ENCODE measurements at regions not wholly inside any gene's neighbourhood (a gene's known extent, or its start where the extent isn't known, plus 50 kb on each side); places are given as distances from the start of the nearest gene placed in this dataset.
A peak's percentile ranks its signal among the peaks of the same experiment; 100 is the strongest.
"Not testable (repeated sequence)": the region's sequence is repeated elsewhere in the genome, so short reads cannot be mapped to it uniquely, and the experiment has no call there.

DNA sequence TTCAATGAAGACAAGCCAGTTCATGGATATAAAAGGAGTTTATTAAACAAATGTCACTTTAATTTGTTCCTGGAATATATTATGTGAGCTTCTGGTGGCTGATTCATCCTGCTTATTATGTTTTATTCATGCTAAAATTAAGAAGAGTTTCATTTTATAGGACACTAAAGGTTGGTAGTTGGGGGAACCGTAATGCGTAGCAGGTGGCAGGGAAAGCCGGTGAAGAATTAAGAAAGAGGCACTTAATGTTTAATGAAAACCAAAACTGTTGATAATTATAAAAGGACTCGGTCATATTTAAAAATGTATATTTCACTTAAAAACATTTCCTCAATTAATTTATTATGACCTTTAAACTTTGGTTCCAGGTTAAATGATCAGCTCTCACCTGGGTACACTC lies 94.3 kb downstream of the XKR3 start:
- not testable (repeated sequence) for DNase-seq

DNA sequence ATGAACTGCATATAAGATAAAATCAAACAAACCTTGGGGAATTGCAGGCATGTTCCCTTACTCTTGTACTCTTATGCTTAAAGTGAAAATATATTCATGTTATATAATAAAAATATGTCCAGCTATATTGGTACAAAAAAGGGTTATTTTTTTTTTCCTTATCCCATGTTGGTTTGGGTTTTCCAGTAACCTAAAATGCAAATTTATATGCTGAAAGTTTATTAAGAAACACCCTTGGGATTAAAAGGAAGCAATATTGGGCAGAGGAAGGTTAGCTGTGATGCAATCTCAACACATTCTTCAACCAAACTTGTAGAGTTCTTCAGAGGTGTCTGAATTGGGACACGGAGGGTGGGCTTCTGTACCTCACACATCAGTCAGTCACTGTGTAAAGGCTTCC lies 97.7 kb downstream of the XKR3 start:
- not testable (repeated sequence) for DNase-seq

DNA sequence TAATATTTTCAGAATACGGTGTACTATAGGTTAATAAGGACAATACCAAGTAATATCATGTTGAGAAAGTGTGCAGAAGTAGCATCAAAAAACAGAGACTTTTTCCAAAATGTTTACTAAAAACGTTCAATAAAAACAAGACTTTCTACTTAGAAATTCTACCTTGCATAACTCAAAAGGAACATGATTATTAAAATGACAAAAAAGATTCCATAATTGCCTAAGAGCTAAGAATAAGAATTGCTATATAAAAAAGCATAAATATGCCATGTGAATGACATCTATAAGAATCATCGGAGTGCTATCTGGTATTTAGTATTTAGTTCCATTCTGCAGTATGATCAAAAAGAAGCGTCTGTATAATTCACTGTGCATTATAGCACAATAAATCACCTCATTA lies 102.0 kb downstream of the XKR3 start:
- not testable (repeated sequence) for DNase-seq

DNA sequence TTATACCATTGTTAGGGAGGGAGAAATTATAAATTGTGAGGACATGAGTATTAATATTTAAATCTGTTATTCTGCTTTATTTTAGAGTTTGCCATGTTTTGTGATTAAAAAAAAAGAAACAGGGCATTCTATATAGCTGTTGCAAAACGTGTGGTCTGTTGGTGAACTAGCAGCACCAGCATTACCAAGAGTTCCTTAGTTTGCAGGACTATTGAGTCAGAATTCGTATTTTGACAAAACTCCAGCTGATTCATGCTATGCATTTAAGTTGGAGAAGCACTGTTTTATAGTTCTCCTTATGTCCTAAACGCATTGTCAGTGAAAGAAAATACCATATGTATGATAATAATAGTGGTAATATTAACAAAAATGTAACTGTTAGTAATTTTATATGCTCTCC lies 102.6 kb downstream of the XKR3 start:
- DNase-seq: peak; percentile 1

DNA sequence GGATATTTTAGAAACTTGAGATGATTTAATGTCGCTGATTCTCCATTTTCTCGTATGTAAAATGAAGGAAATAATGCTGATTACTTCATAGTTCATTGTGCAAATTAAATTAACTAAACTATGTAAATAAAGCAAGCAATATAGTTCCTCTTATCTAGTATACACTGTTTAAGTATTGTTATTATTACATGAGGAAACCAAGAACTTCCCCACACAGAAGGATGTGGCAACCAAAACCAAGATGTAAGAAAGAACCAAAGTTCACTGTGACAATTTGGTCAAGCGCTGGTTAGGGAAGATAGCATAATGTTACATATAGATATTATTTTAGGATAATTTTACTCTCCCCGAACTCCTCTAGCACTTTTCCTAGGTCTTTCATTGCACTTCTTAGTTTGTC lies 103.2 kb downstream of the XKR3 start:
- DNase-seq: peak; percentile 8

DNA sequence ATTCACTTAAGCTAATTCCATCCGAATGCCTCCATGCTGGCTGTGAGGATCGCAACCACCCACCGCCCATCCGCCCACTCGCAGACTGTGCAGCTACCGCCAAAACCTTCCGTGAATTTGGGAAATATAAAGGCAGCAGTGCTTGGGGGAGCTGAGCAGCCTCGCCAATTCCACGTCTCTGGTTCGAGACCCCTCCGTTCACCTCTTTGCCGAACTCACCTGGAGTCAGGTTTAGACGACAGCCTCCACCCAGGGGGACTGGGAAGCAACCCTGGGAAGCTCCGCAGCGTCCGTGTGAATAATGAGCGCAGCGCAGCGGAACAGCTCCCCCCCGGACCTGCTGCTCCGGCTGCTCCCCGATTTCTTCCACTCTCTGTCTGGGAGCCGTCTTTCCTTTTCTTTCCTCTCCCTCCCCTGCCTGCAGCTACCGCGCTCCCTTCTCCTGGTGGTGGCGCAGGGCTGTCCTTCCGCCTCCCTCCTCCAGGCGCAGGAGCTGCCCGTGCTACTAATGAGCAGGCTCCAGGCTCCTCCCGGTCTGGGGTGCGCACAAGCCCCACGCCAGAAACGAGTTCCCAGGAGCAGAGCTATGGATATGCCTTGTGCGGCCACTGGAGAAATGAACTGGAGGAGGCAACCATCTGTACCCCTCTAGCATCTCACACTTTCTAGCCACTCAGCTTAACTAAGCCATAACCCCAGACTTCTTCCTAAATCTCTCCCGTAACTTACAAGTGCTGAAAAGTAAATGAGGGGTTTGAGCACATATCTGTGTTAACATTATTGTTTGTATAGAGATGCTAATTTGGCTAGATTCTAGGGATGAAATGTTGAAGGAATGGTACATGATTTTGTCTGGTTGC lies 107.3 kb downstream of the XKR3 start:
- no peak for DNase-seq

DNA sequence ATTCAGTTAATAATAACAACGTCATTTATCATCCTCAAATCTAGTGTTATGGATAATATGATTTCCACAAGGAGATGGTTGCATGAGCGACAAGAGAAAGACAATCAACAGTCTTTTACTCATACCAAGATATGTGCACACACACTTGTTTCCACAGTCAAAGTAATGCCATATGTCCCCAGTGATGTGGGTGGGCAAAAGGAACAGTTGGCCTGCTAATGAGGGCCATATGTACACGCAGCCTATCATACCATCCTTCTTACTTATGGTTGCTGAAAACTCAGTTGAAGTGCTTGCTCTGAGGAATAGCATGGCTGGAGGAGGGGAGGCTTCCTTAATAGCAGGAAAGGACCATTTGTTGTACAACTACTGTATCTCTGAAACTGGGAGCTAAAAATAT lies 110.6 kb downstream of the XKR3 start:
- not testable (repeated sequence) for DNase-seq

DNA sequence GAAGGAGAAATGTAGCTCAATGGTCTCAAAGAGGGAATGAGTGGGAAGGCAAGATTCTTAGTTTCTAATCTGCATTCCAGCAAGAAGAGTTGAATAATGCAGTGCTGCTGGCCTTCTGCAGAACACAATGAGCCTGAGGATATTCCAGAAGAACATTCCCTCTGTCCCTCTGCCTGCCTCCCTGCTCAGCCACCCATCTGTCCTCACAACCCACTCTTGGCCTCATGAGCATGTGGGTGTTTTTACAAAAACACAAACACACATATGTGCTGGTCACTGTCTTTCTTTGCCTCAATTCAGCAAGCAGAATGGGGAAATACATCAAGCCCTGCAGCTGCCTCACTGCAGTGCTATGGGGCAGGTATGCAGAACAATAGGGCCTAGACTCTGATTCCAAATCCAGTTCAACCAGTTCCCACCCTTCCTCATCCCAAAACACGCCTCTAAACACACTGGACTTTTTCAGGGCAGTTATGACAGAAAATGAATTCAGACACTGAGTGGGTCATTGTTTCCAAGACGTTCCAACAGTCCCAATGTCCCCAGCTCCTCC lies 109.8 kb upstream of the CCT8L2 start:
- not testable (repeated sequence) for DNase-seq

DNA sequence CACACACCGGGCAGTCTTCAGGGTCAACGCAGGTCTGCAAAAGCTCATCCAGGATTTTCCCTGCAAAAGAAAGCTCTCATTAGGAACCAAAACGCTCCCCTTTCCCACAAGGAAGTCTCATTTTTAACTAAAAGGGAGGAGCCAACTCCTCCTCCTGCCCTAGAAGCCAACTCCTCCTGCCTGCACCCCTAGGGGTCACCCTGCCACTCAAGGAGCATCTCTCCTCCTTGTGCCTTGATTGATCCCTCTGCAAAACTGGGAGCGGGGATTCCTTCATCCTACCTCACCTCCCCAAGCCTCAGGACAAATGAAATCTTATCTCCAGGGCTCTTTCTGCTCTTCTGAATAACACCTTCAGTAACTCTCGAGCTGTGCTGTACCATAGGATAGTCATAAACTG lies 107.8 kb upstream of the CCT8L2 start:
- not testable (repeated sequence) for DNase-seq

DNA sequence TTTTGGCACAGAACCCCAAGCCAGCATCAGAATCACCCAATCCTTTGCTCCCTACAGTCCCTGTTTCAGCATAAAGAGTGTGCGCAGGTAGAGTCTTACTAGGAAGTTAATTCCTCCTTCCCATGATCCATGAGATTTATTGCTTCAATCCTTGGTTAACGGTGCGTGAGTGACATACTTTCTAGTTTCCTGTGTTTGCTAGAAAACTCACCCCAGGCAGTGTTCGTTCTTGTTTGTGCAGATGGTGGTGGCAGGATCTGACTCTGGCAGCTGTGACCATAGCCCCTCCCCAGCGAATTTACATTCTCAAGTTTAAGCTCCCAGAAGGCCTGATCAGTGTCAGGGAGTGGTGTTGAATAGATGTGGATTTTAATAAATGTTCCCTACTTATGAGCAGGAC lies 106.7 kb upstream of the CCT8L2 start:
- no peak for DNase-seq

DNA sequence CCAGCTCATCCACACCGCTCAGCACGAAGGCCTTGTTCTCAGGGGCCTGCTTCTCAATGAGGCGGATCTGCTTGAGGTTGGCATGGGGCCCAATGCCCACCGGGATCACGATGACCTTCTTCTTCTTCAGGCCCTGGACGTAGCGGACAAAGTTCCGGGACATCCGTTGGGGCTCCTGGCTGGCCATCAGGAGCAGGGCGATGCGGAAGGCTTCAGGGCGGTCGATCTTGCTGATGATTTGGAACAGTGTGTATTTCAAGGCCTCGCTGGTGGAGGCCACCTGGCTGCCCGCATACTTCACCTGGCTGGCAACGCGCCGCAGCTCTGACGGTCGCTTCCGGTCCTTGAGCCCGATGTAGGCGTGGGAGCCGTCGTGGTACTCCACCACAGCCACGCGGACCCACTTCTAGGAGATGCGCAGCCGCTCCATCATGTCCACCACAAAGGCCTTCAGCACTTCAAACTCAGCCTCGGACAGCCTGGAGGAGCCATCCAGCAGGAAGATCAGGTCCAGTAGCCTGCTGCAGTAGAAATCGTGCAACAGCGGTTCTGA lies 105.0 kb upstream of the CCT8L2 start:
- not testable (repeated sequence) for DNase-seq

DNA sequence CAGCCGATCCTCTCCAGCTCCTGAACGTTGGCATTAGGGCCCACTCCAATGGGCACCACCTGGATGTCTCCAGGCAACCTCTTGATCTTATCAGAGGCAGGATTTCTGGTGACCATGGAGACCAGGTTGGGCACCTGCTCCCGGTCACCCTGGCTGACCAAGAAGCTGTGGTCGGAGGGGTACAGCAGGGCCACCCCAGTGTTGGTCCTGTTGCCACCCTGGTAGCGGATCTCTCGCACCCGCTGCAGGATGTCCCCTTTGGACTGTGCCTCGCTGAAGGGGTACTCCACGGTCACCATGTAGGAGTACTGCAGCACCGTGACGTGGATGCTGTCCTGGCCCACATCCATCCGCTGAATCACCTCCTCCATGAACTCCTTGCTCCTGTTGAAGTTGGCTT lies 104.3 kb upstream of the CCT8L2 start:
- not testable (repeated sequence) for DNase-seq

DNA sequence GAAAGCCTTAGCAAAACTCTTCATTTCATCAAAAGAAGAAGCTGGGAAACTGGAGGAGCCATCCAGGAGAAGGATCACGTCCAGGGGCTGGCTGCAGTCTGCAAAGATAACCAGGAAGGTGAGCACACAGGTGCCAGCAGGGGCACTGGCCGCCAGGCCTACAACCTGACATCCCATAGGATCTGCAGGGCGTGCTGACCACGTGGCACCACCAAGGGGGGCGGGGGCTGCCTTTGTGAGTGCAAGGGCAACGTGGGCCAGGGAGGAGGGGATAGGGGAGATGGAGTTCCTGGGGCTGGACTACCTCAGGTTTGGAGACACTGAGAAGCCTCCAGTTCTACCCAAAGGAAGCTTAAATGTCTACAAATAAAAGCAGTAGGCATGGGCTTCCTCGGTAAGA lies 102.7 kb upstream of the CCT8L2 start:
- no peak for DNase-seq

DNA sequence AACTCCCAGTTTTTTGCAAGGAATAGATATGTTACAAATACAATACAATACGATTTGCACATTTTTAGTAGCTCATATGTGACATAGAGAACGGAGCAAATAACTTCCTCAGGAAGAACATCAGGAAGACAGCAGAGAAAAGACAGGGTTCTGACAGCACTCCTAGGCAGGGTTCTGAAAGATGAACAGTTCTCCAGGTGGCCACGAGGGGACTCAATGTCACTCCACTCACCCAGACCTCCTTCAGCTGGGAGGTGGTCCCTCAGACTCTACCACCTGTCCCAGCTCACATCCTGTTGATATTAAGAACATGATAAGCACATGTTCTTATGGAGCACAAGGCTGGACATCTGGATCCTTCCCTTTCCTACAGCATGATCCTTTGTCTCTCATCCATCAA lies 101.1 kb upstream of the CCT8L2 start:
- DNase-seq: not testable (repeated sequence)

DNA sequence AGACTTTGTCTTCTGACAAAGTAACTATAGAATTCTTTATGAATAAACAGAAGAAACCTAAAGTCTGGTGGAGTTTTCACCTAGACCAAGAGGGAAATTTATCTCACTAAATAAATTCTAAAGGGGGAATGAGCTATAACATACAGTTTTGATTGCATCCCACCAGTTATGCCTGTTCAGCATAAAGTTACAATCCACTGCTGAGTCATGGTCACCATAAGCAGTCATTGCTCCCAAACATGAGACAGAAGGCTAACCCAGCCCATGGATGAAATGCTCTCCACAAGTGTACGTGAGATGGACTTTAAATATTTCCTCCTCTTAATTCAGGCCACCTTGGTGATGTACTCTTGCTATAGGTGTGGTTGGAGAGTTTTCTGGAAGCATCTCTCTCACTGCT lies 96.7 kb upstream of the CCT8L2 start:
- not testable (repeated sequence) for DNase-seq

DNA sequence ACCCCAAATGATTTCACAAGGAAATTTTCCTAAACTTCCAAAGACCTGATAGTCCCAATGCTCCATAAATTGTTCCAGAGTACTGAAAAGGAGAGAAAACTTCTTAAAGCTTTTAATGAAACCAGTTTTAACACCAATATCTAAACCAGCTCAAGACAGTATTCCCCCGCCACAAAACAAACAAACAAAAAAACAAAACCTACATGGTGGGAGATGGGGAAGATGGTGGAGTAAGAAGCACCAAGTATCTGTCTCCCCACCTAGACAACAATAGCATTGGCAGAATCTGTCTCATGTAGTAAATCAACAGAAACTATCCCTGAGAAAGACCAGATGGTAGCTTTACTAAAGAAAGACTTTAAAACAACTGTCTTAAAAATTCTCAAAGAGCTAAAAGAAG lies 88.7 kb upstream of the CCT8L2 start:
- DNase-seq: not testable (repeated sequence)

DNA sequence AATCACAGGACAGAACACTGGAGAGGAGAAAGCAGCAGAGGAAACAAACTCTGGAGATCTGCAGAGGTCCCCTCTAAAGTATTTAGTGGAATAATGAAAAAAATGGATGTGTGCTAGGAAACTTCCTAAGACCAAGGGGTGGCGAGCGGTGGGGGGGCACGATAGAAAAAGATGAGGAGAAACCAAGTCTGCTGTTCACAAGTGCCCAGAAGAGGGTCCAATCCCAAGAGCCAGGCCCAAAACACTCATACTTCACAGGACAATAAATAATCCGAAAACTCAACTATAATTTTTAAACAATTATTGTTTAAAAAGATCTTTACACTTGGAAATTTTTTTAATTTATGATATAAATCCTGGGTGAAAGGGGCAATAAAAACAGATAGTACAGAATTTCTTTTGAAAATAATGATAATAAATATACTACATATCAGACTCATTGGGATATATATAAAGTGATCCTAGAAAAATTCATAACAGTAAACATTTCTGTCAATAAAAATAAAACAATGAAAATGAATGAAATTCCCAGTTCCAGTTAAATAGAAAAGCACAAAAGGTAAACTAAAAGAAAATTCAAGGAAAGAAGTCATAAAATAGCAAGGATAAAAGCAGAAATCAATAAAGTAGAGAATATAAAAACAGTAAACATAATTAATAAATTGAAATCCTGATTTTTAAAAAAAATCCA lies 87.7 kb upstream of the CCT8L2 start:
- DNase-seq: not testable (repeated sequence)

DNA sequence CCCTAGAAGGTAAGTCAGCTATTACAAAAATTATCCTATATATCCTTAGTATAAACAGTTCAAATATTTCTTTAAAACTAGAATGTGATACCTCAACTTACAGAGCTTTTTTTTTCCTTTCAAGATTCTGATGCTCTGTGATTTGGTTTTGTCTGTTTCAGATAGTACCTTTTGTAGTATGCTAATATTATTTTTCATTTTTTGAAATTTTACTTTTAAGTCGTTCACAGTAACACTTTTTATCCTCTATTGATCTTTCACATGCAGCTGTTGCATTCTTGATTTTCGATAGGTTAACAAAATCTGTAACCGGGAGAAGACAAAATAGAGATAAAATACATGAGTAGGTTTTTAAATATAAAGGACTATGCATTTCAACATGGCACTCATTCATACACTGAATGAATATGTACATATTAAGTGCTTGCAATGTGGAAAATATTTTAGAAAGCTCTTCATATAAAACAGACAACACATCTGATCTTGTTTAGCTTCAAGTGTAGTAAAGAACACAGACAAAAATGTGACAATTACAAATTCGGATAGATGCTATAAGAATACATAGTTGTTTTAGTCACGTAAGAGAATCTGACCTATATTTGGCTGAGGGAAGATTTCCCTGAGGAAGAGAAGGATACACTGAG lies 86.7 kb upstream of the CCT8L2 start:
- not testable (repeated sequence) for DNase-seq

DNA sequence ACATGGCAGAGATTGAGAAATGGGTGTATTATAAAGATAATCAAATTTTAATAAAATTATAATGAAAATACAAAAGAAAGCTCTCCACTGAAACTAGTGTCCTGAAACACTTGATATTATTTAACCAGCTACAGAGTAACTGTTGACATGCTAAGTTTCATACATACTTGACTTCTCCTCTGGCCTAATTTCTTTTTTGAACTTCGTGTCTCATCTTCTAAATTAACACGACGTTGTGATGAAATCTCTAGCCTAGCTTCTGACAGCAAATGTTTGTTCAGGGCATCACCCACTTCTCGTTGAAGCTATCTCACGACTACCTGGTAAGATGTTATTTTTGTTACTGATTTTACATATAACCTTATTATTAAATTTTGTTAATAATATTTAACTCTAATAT lies 80.8 kb upstream of the CCT8L2 start:
- DNase-seq: not testable (repeated sequence)

DNA sequence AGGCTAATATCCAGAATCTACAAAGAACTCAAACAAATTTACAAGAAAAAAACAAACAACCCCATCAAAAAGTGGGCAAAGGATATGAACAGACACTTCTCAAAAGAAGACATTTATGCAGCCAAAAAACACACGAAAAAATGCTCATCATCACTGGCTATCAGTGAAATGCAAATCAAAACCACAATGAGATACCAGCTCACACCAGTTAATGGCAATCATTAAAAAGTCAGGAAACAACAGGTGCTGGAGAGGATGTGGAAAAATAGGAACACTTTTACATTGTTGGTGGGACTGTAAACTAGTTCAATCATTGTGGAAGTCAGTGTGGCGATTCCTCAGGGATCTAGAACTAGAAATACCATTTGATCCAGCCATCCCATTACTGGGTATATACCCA lies 73.0 kb upstream of the CCT8L2 start:
- DNase-seq: not testable (repeated sequence)

DNA sequence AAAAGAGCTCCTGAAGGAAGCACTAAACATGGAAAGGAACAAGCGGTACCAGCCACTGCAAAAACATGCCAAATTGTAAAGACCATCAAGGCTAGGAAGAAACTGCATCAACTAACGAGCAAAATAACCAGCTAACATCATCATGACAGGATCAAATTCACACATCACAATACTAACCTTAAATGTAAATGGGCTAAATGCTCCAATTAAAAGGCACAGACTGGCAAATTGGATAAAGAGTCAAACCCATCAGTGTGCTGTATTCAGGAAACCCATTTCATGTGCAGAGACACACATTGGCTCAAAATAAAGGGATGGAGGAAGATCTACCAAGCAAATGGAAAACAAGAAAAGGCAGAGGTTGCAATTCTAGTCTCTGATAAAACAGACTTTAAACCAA lies 69.7 kb upstream of the CCT8L2 start:
- not testable (repeated sequence) for DNase-seq

DNA sequence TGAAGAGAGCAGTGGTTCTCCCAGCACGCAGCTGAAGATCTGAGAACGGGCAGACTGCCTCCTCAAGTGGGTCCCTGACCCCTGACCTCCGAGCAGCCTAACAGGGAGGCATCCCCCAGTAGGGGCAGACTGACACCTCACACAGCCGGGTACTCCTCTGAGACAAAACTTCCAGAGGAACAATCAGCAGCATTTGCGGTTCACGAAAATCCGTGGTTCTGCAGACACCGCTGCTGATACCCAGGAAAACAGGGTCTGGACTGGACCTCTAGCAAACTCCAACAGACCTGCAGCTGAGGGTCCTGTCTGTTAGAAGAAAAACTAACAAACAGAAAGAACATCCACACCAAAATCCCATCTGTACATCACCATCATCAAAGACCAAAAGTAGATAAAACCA lies 68.4 kb upstream of the CCT8L2 start:
- not testable (repeated sequence) for DNase-seq

DNA sequence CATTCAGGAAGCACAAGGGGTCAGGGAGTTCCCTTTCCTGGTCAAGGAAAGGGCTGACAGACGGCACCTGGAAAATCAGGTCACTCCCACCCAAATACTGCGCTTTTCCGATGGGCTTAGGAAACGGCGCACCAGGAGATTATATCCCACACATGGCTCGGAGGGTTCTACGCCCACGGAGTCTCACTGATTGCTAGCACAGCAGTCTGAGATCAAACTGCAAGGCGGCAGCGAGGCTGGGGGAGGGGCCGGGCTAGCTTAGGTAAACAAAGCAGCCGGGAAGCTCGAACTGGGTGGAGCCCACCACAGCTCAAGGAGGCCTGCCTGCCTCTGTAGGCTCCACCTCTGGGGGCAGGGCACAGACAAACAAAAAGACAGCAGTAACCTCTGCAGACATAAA lies 68.0 kb upstream of the CCT8L2 start:
- not testable (repeated sequence) for DNase-seq

All from hematopoietic multipotent progenitor cell treated with erythropoietin and hydrocortisone succinate and interleukin-3 and kit ligand, for 8 days (in vitro differentiated cells).